ENCODE measurements at regions not wholly inside any gene's neighbourhood (a gene's known extent, or its start where the extent isn't known, plus 50 kb on each side); places are given as distances from the start of the nearest gene placed in this dataset.

GRCh38 chr5:63135291-63135690 lies 556.7 kb downstream of the LRRC70 start:
- H3K4me3 ChIP-seq (ENCODE audit: low read depth, poor library complexity, severe bottlenecking) = no peak overlapping the region
- intact Hi-C loops (cut with DNase I; ENCODE audit: low total_unique reads) = no loop called here
- 82 to 95% methylated on average over 4 of the region's 4 CpGs for WGBS, 2 donors
- DNase-seq (ENCODE audit: low spot score in 2 of 2) = no peak
- TF ChIP-seq POLR2A (IDR thresholded peaks at IDR 0.05) = no peak
- TF ChIP-seq, protein P1, sequence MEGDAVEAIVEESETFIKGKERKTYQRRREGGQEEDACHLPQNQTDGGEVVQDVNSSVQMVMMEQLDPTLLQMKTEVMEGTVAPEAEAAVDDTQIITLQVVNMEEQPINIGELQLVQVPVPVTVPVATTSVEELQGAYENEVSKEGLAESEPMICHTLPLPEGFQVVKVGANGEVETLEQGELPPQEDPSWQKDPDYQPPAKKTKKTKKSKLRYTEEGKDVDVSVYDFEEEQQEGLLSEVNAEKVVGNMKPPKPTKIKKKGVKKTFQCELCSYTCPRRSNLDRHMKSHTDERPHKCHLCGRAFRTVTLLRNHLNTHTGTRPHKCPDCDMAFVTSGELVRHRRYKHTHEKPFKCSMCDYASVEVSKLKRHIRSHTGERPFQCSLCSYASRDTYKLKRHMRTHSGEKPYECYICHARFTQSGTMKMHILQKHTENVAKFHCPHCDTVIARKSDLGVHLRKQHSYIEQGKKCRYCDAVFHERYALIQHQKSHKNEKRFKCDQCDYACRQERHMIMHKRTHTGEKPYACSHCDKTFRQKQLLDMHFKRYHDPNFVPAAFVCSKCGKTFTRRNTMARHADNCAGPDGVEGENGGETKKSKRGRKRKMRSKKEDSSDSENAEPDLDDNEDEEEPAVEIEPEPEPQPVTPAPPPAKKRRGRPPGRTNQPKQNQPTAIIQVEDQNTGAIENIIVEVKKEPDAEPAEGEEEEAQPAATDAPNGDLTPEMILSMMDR (IDR thresholded peaks at IDR 0.05) = no peak

DNA sequence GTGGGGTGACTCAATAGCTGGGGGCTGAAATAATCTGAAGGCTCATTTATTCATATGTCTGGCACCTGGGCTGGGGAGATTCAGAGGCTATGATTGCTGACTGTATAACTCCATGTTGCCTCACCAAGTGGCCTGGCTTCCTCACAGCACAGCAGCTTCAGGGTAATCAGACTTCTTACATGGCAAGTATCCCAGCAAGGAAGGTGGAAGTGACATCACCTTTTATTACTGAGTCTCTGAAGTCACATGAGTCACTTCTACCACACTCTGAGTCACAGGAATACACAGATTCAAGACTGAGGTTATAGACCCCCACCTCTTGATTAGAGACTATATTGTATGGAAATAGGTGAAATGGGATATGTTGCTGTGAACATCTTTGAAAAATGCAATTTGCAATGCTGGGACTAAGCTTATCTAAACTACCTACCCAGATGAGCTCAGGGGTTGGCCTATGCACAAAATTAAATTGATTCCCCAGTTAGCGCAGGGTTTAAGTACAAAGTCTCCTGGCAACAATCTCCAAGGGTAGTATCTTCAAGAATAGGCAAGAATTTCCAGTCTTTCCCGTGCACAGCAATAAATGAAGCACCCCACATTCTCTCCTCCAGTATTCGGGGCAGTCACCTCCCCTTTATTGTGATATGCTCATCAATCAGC lies 553.1 kb downstream of the LRRC70 start:
- no peak overlapping the region for H3K4me3 ChIP-seq (ENCODE audit: low read depth, poor library complexity, severe bottlenecking)
- no peak for TF ChIP-seq POLR2A (IDR thresholded peaks at IDR 0.05)
- TF ChIP-seq, protein P1 (IDR thresholded peaks at IDR 0.05) = no peak
- intact Hi-C loops (cut with DNase I; ENCODE audit: low total_unique reads) = no loop called here
- no peak for DNase-seq (ENCODE audit: low spot score in 2 of 2)
- WGBS, 2 donors = 80 to 81% methylated on average over 3 of the region's 3 CpGs

DNA sequence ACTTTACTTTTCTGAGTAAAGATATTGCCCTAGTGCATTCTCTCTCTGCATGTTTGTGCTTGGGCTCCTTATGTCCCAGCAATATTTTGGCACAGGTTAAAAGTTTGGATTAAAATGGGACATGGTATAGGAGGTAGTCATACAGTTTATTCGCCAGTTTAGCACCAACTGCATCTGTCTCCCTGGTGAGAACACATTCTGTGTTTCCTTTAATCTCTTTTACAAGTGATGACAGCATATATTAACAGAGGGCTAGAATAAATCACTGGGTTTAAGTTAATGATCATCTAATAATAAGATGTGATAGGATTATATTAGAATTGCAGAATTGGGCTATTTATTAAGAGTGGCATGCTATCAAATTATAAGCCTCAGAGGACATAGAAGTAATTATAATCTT lies 550.1 kb downstream of the LRRC70 start:
- intact Hi-C loops (cut with DNase I; ENCODE audit: low total_unique reads) = no loop called here
- no peak for TF ChIP-seq POLR2A (IDR thresholded peaks at IDR 0.05)
- TF ChIP-seq, protein P1 (IDR thresholded peaks at IDR 0.05) = no peak
- WGBS, 2 donors = 54 to 76% methylated on average over 1 of the region's 1 CpG

GRCh38 chr5:63128018-63128417 lies 549.4 kb downstream of the LRRC70 start:
- WGBS, 2 donors = 43 to 51% methylated on average over 2 of the region's 2 CpGs
- H3K4me3 ChIP-seq (ENCODE audit: low read depth, poor library complexity, severe bottlenecking) = no peak overlapping the region
- intact Hi-C loops (cut with DNase I; ENCODE audit: low total_unique reads) = no loop called here
- no peak for DNase-seq (ENCODE audit: low spot score in 2 of 2)
- no peak for TF ChIP-seq POLR2A (IDR thresholded peaks at IDR 0.05)
- TF ChIP-seq, protein P1 (IDR thresholded peaks at IDR 0.05) = no peak

More for the DNA sequence above, 550.1 kb downstream of the LRRC70 start:
- no peak for DNase-seq (ENCODE audit: low spot score in 2 of 2)
- H3K4me3 ChIP-seq (ENCODE audit: low read depth, poor library complexity, severe bottlenecking) = no peak overlapping the region

DNA sequence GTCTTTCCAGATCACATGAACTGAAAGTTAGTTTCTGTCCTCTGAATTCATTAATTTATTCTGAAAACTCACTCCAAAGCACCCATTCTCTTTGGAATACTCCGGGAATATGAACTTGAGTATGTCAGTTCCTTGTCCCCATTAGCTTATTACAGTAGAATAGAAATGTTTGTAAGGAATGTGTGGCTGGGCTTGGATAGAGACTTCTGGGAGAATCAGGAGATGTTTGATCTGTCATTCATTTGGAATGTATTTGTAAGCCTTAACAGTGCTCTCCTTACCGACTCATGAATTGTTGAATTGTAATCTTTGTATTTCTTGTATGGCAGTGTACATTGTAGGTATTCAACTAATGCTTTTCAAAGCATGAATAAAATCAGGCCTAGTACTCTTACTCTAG lies 548.4 kb downstream of the LRRC70 start:
- no peak overlapping the region for H3K4me3 ChIP-seq (ENCODE audit: low read depth, poor library complexity, severe bottlenecking)
- WGBS, 2 donors = 74 to 81% methylated on average over 2 of the region's 2 CpGs

More for the DNA sequence above, 548.4 kb downstream of the LRRC70 start:
- TF ChIP-seq, protein P1 (IDR thresholded peaks at IDR 0.05) = no peak
- TF ChIP-seq POLR2A (IDR thresholded peaks at IDR 0.05) = no peak
- intact Hi-C loops (cut with DNase I; ENCODE audit: low total_unique reads) = no loop called here
- no peak for DNase-seq (ENCODE audit: low spot score in 2 of 2)

All from lower leg skin (tissue), 4 donors.